GM23338 (cell line): ENCODE measurements at regions not wholly inside any gene's neighbourhood (a gene's known extent, or its start where the extent isn't known, plus 50 kb on each side); places are given as distances from the start of the nearest gene placed in this dataset.

Source experiments
- ATAC-seq: fragments of 200-7000 bp; cut with Tn5 transposase; 3 replicates; pipeline ENCODE4 v1.9.1; 2020
- DNase-seq: peaks from one replicate; pipeline ENCODE4 v3.0.0-alpha.2; 2015; ENCODE audit warnings: low spot score
- H2AFZ ChIP-seq: fragments of 200-600 bp; sonication (generic); 2 replicates; pipeline ENCODE4 v1.8.0; 2016; ENCODE audit warnings: antibody characterized with exemption, mild to moderate bottlenecking, moderate library complexity
- H3F3A ChIP-seq: fragments of 200-600 bp; sonication (generic); replicated peaks from 2 replicates; pipeline ENCODE4 v1.8.0; 2017; ENCODE audit warnings: antibody characterized with exemption, mixed run types, low read depth
- H3K27ac ChIP-seq: fragments of 200-600 bp; sonication (generic); 2 replicates; pipeline ENCODE4 v1.6.1; 2016; ENCODE audit warnings: low read depth
- H3K27me3 ChIP-seq: fragments of 200-600 bp; sonication (generic); 2 replicates; pipeline ENCODE4 v1.8.0; 2016; ENCODE audit warnings: mild to moderate bottlenecking, mixed run types, moderate library complexity; ENCODE audit not compliant: insufficient read depth
- H3K36me3 ChIP-seq: fragments of 200-600 bp; sonication (generic); 2 replicates; pipeline ENCODE4 v1.8.0; 2016; ENCODE audit warnings: mild to moderate bottlenecking; ENCODE audit not compliant: insufficient read depth
- H3K4me1 ChIP-seq: fragments of 200-600 bp; sonication (generic); 2 replicates; pipeline ENCODE4 v1.8.0; 2016; ENCODE audit warnings: mild to moderate bottlenecking, moderate library complexity; ENCODE audit not compliant: insufficient read depth
- H3K4me2 ChIP-seq: fragments of 200-600 bp; sonication (generic); 2 replicates; pipeline ENCODE4 v1.7.1; 2017; ENCODE audit warnings: mixed run types
- H3K4me3 ChIP-seq: fragments of 200-600 bp; sonication (generic); 2 replicates; pipeline ENCODE4 v1.6.1; 2016; ENCODE audit warnings: mixed run types
- H3K79me2 ChIP-seq: fragments of 200-600 bp; sonication (generic); replicated peaks from 2 replicates; pipeline ENCODE4 v1.8.0; 2017; ENCODE audit warnings: mild to moderate bottlenecking; ENCODE audit not compliant: insufficient read depth
- H3K9me2 ChIP-seq: fragments of 200-600 bp; sonication (generic); 2 replicates; pipeline ENCODE4 v1.8.0; 2017; ENCODE audit not compliant: insufficient read depth
- H4K20me1 ChIP-seq: fragments of 200-600 bp; sonication (generic); replicated peaks from 2 replicates; pipeline ENCODE4 v1.8.0; 2017; ENCODE audit warnings: mild to moderate bottlenecking; ENCODE audit not compliant: insufficient read depth
- H3K27ac Mint-ChIP-seq: 2 replicates; pipeline ENCODE4 v1.8.0; 2020; ENCODE audit warnings: inconsistent platforms, mild to moderate bottlenecking, moderate library complexity, mixed read lengths
- H3K27me3 Mint-ChIP-seq: 3 replicates; pipeline ENCODE4 v1.8.0; 2022; ENCODE audit warnings: low read depth, mild to moderate bottlenecking, moderate library complexity, mixed read lengths, inconsistent platforms; ENCODE audit not compliant: insufficient read depth, poor library complexity
- H3K36me3 Mint-ChIP-seq: 3 replicates; pipeline ENCODE4 v1.8.0; 2021; ENCODE audit warnings: low read depth, mild to moderate bottlenecking, inconsistent platforms, moderate library complexity, mixed read lengths
- H3K4me1 Mint-ChIP-seq: 3 replicates; pipeline ENCODE4 v1.8.0; 2020; ENCODE audit warnings: mild to moderate bottlenecking, inconsistent platforms, mixed read lengths
- H3K4me3 Mint-ChIP-seq: 3 replicates; pipeline ENCODE4 v1.8.0; 2021; ENCODE audit warnings: moderate library complexity, mild to moderate bottlenecking, inconsistent platforms, mixed read lengths
- H3K9me3 Mint-ChIP-seq: 3 replicates; pipeline ENCODE4 v1.8.0; 2020; ENCODE audit warnings: moderate library complexity, mild to moderate bottlenecking, inconsistent platforms, mixed read lengths
- EZH2 ChIP-seq: fragments of 200-600 bp; sonication (generic); IDR thresholded peaks from one replicate; pipeline ENCODE4 v1.8.0; 2017; ENCODE audit warnings: antibody characterized with exemption, mild to moderate bottlenecking, low read depth; ENCODE audit not compliant: unreplicated experiment
- EZH2phosphoT487 ChIP-seq: fragments of 200-600 bp; sonication (generic); IDR thresholded peaks from one replicate; pipeline ENCODE4 v1.8.1; 2018; ENCODE audit warnings: antibody characterized with exemption; ENCODE audit not compliant: unreplicated experiment
- NANOG ChIP-seq: IDR thresholded peaks from 2 replicates; pipeline ENCODE4 v1.6.1; 2016; ENCODE audit warnings: antibody characterized with exemption, borderline replicate concordance
- POLR2AphosphoS5 ChIP-seq: IDR thresholded peaks from 2 replicates; pipeline ENCODE4 v1.6.1; 2016; ENCODE audit warnings: antibody characterized with exemption, low read depth
- STAT1 ChIP-seq: IDR thresholded peaks from one replicate; pipeline ENCODE4 v1.6.1; 2016; ENCODE audit warnings: antibody characterized with exemption; ENCODE audit not compliant: unreplicated experiment
- ZNF114 ChIP-seq: fragments of 250-450 bp; sonication (Bioruptor Pico); IDR thresholded peaks from 2 replicates; pipeline ENCODE4 v1.5.0; 2020; ENCODE audit warnings: mild to moderate bottlenecking, moderate library complexity
- ZNF331 ChIP-seq: fragments of 250-450 bp; sonication (Bioruptor Pico); IDR thresholded peaks from 2 replicates; pipeline ENCODE4 v1.5.0; 2020; ENCODE audit warnings: low read depth, mild to moderate bottlenecking, moderate library complexity
- TF ChIP-seq, protein P1 (sequence below): fragments of 250-450 bp; sonication (Bioruptor Pico); IDR thresholded peaks from 2 replicates; pipeline ENCODE4 v1.5.0; 2020; ENCODE audit warnings: mild to moderate bottlenecking, moderate library complexity
- TF ChIP-seq, protein P2 (sequence below): IDR thresholded peaks from 2 replicates; pipeline ENCODE4 v1.6.1; 2016; ENCODE audit warnings: antibody characterized with exemption
- TF ChIP-seq, protein P3 (sequence below), 2 experiments: fragments of 200-600 bp in 1 of 2; sonication (generic) in 1 of 2; conservative IDR thresholded peaks; 2 replicates each; pipeline versions ENCODE4 v1.5.1 to v1.6.1; 2016 to 2017; ENCODE audit warnings: antibody characterized with exemption in 2 of 2, low read depth in 2 of 2, mild to moderate bottlenecking in 2 of 2, moderate library complexity in 1 of 2

DNA sequence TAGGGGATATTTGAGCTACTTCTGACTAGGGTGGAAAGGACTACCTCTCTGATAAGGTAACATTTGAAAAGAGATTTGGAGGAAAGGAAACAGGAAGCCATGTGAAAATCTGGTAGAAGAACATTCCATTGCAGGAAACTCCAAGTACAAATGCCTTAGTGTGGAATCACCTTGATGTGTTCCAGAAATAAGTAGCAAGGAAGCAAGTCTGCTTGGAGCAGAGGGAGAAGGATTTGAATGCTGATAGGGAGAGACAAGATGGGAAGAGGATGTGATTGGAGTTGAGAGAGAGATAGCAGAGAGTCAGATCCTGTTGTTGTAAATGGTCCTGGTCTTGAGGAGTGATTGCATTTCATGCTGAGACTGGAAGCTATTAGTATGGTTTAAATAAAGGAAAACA is 335.1 kb upstream of the DCBLD2 start (continued):
- TF ChIP-seq, protein P1, sequence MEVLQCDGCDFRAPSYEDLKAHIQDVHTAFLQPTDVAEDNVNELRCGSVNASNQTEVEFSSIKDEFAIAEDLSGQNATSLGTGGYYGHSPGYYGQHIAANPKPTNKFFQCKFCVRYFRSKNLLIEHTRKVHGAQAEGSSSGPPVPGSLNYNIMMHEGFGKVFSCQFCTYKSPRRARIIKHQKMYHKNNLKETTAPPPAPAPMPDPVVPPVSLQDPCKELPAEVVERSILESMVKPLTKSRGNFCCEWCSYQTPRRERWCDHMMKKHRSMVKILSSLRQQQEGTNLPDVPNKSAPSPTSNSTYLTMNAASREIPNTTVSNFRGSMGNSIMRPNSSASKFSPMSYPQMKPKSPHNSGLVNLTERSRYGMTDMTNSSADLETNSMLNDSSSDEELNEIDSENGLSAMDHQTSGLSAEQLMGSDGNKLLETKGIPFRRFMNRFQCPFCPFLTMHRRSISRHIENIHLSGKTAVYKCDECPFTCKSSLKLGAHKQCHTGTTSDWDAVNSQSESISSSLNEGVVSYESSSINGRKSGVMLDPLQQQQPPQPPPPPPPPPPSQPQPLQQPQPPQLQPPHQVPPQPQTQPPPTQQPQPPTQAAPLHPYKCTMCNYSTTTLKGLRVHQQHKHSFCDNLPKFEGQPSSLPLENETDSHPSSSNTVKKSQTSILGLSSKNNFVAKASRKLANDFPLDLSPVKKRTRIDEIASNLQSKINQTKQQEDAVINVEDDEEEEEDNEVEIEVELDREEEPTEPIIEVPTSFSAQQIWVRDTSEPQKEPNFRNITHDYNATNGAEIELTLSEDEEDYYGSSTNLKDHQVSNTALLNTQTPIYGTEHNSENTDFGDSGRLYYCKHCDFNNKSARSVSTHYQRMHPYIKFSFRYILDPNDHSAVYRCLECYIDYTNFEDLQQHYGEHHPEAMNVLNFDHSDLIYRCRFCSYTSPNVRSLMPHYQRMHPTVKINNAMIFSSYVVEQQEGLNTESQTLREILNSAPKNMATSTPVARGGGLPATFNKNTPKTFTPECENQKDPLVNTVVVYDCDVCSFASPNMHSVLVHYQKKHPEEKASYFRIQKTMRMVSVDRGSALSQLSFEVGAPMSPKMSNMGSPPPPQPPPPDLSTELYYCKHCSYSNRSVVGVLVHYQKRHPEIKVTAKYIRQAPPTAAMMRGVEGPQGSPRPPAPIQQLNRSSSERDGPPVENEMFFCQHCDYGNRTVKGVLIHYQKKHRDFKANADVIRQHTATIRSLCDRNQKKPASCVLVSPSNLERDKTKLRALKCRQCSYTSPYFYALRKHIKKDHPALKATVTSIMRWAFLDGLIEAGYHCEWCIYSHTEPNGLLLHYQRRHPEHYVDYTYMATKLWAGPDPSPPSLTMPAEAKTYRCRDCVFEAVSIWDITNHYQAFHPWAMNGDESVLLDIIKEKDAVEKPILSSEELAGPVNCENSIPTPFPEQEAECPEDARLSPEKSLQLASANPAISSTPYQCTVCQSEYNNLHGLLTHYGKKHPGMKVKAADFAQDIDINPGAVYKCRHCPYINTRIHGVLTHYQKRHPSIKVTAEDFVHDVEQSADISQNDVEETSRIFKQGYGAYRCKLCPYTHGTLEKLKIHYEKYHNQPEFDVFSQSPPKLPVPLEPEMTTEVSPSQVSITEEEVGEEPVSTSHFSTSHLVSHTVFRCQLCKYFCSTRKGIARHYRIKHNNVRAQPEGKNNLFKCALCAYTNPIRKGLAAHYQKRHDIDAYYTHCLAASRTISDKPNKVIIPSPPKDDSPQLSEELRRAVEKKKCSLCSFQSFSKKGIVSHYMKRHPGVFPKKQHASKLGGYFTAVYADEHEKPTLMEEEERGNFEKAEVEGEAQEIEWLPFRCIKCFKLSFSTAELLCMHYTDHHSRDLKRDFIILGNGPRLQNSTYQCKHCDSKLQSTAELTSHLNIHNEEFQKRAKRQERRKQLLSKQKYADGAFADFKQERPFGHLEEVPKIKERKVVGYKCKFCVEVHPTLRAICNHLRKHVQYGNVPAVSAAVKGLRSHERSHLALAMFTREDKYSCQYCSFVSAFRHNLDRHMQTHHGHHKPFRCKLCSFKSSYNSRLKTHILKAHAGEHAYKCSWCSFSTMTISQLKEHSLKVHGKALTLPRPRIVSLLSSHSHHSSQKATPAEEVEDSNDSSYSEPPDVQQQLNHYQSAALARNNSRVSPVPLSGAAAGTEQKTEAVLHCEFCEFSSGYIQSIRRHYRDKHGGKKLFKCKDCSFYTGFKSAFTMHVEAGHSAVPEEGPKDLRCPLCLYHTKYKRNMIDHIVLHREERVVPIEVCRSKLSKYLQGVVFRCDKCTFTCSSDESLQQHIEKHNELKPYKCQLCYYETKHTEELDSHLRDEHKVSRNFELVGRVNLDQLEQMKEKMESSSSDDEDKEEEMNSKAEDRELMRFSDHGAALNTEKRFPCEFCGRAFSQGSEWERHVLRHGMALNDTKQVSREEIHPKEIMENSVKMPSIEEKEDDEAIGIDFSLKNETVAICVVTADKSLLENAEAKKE (CRISPR knock-in tag) = no peak
- TF ChIP-seq ZNF331 (CRISPR knock-in tag) (no peak), EZH2phosphoT487 (no peak)

DNA sequence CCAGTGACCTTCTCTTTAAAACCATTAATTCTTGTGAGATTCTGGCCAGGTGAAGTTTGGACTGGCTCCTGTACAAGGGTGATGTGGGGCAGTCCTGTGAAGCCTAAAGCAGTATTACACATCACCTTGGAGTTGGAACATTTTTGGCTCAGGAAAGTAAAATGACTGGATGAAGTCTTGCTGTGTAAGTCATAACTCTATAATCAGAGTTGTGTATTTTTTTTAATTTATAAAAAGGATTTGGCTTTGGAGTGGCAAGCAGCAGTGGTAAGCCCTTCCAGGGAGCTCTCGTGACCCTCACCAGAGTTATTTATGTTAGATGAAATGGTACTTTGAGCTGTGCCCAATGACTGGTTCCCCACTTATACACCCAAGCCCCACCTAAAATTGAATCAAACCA is 331.2 kb upstream of the DCBLD2 start:
- Mint-ChIP-seq H3K27me3 (peaks cover 2% of the 10 kb centered on the region), H3K36me3 (no peaks in the 10 kb centered on the region), H3K4me3 (no peak overlapping the region), H3K9me3 (no peaks in the 10 kb centered on the region; the same call in 1 of the 3 replicates), H3K4me1 (peaks cover 1% of the 10 kb centered on the region; the same call in 2 of the 3 replicates), H3K27ac (no peak overlapping the region; the same call in 1 of the 2 replicates)
- no peaks in the 10 kb centered on the region for H3F3A ChIP-seq
- H3K27ac ChIP-seq = no peak overlapping the region
- no peaks in the 10 kb centered on the region for H4K20me1 ChIP-seq
- H3K36me3 ChIP-seq = no peaks in the 10 kb centered on the region
- no peaks in the 10 kb centered on the region for H3K27me3 ChIP-seq
- H2AFZ ChIP-seq = no peak overlapping the region
- ATAC-seq = no peak
- no peak overlapping the region for H3K4me2 ChIP-seq
- H3K4me1 ChIP-seq = no peaks in the 10 kb centered on the region
- no peaks in the 10 kb centered on the region for H3K79me2 ChIP-seq
- no peak for DNase-seq
- H3K9me2 ChIP-seq = peaks cover 5% of the 10 kb centered on the region; the same call in 1 of the 2 replicates
- H3K4me3 ChIP-seq = no peak overlapping the region
- TF ChIP-seq, protein P2, sequence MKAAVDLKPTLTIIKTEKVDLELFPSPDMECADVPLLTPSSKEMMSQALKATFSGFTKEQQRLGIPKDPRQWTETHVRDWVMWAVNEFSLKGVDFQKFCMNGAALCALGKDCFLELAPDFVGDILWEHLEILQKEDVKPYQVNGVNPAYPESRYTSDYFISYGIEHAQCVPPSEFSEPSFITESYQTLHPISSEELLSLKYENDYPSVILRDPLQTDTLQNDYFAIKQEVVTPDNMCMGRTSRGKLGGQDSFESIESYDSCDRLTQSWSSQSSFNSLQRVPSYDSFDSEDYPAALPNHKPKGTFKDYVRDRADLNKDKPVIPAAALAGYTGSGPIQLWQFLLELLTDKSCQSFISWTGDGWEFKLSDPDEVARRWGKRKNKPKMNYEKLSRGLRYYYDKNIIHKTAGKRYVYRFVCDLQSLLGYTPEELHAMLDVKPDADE = no peak
- TF ChIP-seq ZNF331 (CRISPR knock-in tag) (no peak), STAT1 (no peak), POLR2AphosphoS5 (no peak), ZNF114 (CRISPR knock-in tag) (no peak), EZH2 (no peak), EZH2phosphoT487 (no peak), NANOG (no peak)
- TF ChIP-seq, protein P3, sequence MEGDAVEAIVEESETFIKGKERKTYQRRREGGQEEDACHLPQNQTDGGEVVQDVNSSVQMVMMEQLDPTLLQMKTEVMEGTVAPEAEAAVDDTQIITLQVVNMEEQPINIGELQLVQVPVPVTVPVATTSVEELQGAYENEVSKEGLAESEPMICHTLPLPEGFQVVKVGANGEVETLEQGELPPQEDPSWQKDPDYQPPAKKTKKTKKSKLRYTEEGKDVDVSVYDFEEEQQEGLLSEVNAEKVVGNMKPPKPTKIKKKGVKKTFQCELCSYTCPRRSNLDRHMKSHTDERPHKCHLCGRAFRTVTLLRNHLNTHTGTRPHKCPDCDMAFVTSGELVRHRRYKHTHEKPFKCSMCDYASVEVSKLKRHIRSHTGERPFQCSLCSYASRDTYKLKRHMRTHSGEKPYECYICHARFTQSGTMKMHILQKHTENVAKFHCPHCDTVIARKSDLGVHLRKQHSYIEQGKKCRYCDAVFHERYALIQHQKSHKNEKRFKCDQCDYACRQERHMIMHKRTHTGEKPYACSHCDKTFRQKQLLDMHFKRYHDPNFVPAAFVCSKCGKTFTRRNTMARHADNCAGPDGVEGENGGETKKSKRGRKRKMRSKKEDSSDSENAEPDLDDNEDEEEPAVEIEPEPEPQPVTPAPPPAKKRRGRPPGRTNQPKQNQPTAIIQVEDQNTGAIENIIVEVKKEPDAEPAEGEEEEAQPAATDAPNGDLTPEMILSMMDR (conservative IDR thresholded peaks at IDR 0.05; ENCODE audit: low read depth in 2 of 2) = no peak
